ENCODE measurements at regions not wholly inside any gene's neighbourhood (a gene's known extent, or its start where the extent isn't known, plus 50 kb on each side); places are given as distances from the start of the nearest gene placed in this dataset.

GRCh38 chr11:8740129-8740528 lies 57.5 kb downstream of the RPL27A start:
- DNase-seq: no peak

DNA sequence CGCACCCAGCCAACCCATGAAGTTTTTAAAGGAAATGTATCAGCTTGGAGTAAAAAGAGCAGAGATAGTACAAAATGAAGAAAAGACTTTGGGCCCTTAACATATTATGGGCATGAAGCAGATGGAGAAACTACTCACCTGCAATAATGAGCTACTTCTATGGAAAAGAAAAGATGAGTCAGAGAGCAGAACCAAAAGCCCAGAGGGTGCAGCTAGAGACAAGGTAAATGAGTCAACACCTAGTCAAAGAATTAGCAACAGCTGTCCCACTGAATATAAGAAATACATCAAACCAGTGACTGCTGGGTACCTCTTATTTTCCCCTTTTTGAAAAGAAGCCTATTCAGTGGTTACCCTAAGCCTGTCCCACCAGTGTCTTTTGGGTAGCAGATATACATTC lies 61.8 kb downstream of the RPL27A start:
- no peak for DNase-seq

DNA sequence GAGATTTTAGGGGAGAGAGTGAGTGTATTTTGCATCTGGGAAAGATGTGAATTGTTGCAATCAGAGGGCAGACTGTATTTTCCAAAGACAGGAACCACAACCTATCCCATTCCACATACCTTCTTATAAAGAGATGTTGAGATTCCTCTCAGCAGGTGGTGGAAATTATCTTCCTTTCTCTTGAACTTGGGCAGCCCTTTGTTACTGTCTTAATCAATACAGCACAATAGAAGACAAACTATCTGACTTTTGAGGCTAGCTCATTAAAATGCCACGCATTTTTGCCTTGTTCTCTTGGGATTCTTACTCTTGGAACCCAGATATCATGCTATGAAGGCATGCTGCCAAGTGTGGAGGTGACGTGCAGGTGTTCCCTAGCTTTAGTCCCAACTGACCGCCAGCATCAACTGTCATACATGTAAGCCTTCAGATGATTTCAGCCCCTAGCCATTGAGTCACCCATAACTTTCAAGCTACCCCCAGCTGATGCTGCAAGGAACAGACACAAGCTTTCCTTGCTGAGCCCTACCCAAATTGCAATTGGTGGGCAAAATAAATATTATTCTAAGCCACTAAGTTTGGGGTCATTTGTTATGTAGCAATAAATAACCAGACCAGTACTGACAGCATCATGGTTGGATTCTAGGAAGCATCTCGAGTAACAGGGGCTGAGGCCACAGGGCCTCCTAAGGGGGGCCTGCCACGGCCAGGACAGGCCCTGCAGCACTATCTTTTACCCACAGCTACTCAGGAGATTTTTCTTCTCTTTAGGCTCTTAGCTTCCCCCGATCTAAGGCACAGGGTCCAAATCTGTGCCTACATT lies 63.0 kb downstream of the RPL27A start:
- no peak for DNase-seq

DNA sequence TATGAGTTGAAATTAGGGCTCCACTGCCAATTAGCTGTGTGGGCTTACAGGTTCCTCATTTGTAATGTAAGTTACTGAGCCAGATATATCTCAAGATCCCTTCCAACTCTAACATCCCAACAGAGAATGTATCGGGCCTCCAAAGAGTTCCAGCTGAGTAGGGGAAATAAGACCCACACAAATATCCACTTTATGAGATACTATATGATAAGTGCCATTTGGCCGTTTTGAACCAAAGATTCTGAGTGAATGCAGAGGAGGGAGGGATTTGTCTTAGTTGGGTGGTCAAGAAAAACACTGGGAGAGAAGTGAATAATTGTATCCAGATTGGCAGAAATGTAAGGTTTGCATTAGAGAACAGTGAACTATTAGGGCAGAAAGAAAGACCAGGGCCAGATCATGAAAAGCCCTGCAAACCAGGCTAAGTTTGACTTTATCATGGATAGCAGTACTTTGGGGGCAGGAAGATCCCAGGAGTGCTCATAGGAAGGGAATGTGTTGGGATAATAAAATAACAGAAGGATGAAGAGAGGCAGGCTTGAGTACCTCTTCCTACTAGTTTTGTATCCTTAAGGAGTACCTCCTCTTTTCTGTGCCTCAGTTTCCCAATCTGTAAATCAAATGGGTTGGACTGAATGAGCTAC lies 63.9 kb downstream of the RPL27A start:
- no peak for DNase-seq

DNA sequence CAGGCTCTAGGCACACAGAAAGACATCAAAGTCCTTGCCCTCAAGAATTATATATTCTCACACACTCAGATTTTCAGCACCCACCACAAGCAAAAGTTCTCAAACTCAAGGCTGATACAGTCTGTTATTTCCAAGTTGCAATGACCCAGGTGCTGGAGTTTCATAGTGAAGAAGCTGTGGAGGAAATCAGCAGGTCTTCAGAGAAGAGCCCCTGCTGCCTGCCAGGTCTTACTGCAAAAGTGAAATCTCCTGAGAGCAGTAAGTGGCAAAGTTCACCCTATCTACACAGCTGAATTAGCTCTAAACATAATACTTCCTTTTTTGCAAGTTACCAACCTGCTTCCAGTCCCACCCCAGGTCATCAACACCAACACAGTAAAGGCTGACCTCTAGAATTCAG lies 64.6 kb downstream of the RPL27A start:
- no peak for DNase-seq

DNA sequence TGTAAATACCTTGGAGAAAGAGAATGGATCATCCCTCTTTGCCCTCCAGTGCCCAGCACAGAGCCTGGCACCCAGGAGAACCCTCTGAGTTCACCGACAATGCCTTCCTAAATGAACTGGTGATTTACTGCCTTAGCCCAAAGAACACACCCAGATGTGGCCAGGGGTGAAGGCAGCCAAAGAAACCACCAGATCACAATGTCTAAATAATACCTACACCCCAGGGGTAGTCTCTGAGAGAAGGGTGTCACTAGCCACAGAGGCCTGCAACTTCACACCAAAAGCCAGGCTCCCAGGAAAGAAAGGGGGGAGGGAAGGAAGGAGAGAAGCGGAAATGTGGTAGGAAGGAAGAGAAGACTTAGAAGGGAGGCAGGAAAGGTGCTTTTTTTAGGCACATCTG lies 65.7 kb downstream of the RPL27A start:
- DNase-seq: no peak

DNA sequence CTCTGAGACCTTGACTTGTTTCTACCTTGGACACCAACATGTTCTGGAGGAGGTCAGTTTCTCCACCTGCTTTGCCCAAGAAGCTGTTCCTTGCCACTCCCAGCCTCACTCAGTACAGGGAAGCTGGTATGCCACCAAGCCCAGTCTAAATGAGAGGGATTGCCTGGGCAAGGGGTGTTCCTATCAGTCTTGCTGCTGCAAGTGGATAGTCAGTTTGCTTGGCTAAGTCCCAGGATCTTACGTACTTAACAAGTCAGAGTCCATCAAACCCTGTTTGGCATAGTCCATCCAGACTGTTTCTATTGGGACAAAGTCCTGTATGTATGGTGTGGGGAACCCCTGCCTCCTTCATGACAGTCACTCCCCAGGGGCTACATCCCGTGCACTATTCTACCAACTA lies 66.6 kb downstream of the RPL27A start:
- no peak for DNase-seq

GRCh38 chr11:8754241-8754640 lies 71.6 kb downstream of the RPL27A start:
- no peak for DNase-seq

GRCh38 chr11:8756201-8756600 lies 73.6 kb downstream of the RPL27A start:
- DNase-seq: no peak

- DNase-seq: no peak
Observed at GRCh38 chr11:8757047-8757446, 74.5 kb downstream of the RPL27A start.

- no peak for DNase-seq
Observed at GRCh38 chr11:8757533-8757932, 74.9 kb downstream of the RPL27A start.

DNA sequence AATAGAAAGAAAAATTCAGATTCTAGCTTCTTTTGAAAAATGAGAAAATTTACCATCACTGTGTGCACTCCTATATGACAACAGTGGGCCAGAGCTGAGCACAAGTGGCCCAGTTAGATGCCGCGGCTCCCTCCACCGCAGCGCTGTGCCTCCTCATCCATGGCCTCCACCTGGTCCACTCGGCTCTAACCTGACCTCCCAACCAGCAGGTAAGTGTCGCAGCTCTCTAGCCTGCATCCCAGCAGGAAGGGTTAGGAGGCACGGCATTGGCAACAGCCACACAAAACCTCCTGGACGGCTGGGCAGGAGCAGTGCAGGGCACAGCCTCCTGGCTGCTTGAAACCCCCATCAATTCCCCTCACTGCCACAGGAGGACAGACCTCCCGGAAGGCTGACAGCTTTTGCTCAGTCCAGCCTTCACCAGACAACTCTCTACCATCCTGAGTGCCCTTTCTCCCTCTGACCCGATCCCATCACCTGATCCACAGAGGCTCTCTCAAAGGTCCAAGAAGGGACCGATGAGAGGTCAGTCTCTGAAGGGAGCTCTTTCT lies 76.1 kb downstream of the RPL27A start:
- DNase-seq: no peak

- no peak for DNase-seq
Observed at GRCh38 chr11:8759634-8760033, 77.0 kb downstream of the RPL27A start.

- DNase-seq: no peak
Observed at GRCh38 chr11:8760896-8761295, 78.3 kb downstream of the RPL27A start.

DNA sequence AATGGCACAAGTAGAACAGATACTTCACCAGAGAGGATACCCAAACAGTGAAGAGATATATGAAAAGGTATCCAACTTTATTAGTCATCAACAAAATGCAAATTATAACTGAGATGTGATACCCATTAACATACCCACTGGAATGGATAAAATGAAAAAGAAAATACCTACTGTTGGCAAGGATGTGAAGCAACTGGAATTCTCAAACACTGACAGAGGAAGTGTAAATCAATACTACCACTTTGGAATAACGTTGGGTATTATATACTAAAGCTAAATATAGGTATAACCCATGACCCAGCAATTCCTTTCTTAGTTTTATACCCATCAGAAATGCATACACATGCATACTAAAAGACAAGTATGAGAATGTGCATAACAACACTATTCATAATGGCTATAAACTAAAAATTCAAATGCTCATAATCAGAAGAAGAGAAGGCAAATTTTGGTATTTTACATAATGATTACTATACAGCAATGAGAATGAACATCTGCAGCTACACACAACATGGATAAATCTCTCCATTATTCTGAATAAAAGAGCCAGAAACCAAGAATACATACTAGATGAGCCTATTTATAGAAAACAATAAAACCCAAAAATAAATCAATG lies 80.6 kb downstream of the RPL27A start:
- no peak for DNase-seq

- DNase-seq: no peak
Observed at GRCh38 chr11:8765294-8765693, 82.7 kb downstream of the RPL27A start.

GRCh38 chr11:8766043-8766987 lies 83.7 kb downstream of the RPL27A start:
- no peak for DNase-seq

DNA sequence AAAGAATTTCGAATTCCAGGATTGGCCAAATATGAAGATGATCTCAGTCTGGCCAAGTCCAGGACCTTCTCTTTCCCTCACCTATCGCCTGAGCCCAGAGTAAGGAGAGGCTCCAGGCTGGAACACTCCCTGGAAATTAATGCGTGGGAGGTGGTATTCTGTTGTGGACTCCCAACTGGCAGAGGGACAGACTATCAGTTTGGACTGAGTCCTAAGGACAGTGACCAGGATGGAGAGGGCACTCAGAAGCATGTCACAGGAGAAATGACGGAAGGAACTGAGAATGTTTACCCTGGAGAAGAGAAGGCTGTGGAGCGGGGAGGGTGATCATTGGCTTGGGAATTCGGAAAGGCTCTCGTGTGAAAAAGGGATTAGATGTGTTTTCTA lies 84.4 kb downstream of the RPL27A start:
- no peak for DNase-seq

DNA sequence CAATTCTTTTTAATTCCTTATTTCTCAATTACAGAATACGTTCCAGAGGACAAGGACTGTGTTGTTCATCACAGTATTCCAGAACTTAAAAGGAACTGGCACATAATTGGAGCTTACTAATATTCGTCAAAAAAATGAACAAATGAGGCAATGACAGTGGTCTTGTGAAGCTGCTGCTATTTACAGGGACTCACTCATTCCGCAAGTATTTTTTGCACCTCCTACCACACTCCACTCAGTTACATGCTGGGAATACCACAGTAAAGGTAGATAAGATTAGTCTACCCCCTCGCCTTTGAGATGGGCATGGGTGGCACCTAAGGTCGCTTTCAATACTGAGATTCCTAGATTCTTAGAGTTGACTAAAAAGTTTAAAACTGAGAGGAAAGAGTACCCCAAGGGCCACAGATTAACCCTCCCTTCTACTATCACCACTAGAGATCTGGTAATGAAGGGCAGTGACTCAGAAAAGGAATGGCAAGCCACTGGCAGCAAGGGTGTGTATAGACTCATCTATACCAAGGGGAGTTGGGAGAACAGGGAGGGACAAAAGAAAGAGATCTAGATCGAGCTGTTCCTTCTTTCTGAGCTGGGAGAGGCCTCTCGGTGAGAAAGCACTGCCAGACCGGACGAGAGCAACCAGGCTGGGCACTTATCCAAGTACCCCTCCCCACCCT lies 85.0 kb downstream of the RPL27A start:
- no peak for DNase-seq

GRCh38 chr11:8768625-8769333 lies 86.2 kb downstream of the RPL27A start:
- no peak for DNase-seq
